ENCODE measurements at regions not wholly inside any gene's neighbourhood (a gene's known extent, or its start where the extent isn't known, plus 50 kb on each side); places are given as distances from the start of the nearest gene placed in this dataset.

GRCh38 chr18:77377813-77378212 lies 128.2 kb downstream of the GALR1 start:
- Histone ChIP-seq H3K79me2 (ENCODE audit: control insufficient read depth, insufficient read depth, low read length) (no peaks in the 10 kb centered on the region), H3K9me1 (ENCODE audit: control insufficient read depth, extremely low read depth, insufficient read depth, low read length) (no peaks in the 10 kb centered on the region), H4K20me1 (ENCODE audit: control insufficient read depth, extremely low read depth, insufficient read depth, low read length) (no peaks in the 10 kb centered on the region), H2AFZ (ENCODE audit: control insufficient read depth, low read length) (no peak overlapping the region), H3K4me1 (ENCODE audit: control insufficient read depth, extremely low read depth, insufficient read depth, low read length) (no peaks in the 10 kb centered on the region), H3K9me3 (ENCODE audit: control insufficient read depth, low read depth, low read length) (peaks cover 5% of the 10 kb centered on the region), H3K27ac (ENCODE audit: control insufficient read depth, insufficient read depth, low read length) (no peak overlapping the region), H3K9ac (ENCODE audit: control insufficient read depth, extremely low read depth, insufficient read depth, low read length) (no peak overlapping the region), H3K4me3 (ENCODE audit: control insufficient read depth in 2 of 3, extremely low read depth in 1 of 3, insufficient read depth in 2 of 3, low read depth in 1 of 3, low read length in 3 of 3) (no peak overlapping the region), H3K36me3 (ENCODE audit: control insufficient read depth in 2 of 2, extremely low read depth in 1 of 2, insufficient read depth in 2 of 2, low read length in 2 of 2) (no peaks in the 10 kb centered on the region), H3K27me3 (ENCODE audit: control insufficient read depth, extremely low read depth, insufficient read depth, low read length) (no peaks in the 10 kb centered on the region), H3K4me2 (ENCODE audit: control insufficient read depth, extremely low read depth, insufficient read depth, low read depth, low read length) (no peak overlapping the region)
- dilution Hi-C loops (cut with MboI; ENCODE audit: extremely low pct_ligation_motif_present, low sequenced_read_pairs), result no loop called here
- TF ChIP-seq CTCF (optimal IDR thresholded peaks at IDR 0.05 in 1 of 3, IDR thresholded peaks at IDR 0.05 in 1 of 3, conservative IDR thresholded peaks at IDR 0.05 in 1 of 3; ENCODE audit: extremely low read depth in 1 of 3, insufficient read depth in 2 of 3, low read length in 3 of 3) (no peak), EZH2 (IDR thresholded peaks at IDR 0.05; ENCODE audit: low read length) (no peak)
- FAIRE-seq (no peak), DNase-seq (ENCODE audit: low read depth, low spot score) (no peak)

- H2AFZ ChIP-seq (ENCODE audit: control insufficient read depth, low read length), result no peak overlapping the region
- peaks cover 5% of the 10 kb centered on the region for H3K9me3 ChIP-seq (ENCODE audit: control insufficient read depth, low read depth, low read length)
- H3K4me1 ChIP-seq (ENCODE audit: control insufficient read depth, extremely low read depth, insufficient read depth, low read length), result no peaks in the 10 kb centered on the region
- no peaks in the 10 kb centered on the region for H3K36me3 ChIP-seq (ENCODE audit: control insufficient read depth in 2 of 2, extremely low read depth in 1 of 2, insufficient read depth in 2 of 2, low read length in 2 of 2)
- no peaks in the 10 kb centered on the region for H4K20me1 ChIP-seq (ENCODE audit: control insufficient read depth, extremely low read depth, insufficient read depth, low read length)
- no peak overlapping the region for H3K4me2 ChIP-seq (ENCODE audit: control insufficient read depth, extremely low read depth, insufficient read depth, low read depth, low read length)
- TF ChIP-seq CTCF (optimal IDR thresholded peaks at IDR 0.05 in 1 of 3, IDR thresholded peaks at IDR 0.05 in 1 of 3, conservative IDR thresholded peaks at IDR 0.05 in 1 of 3; ENCODE audit: extremely low read depth in 1 of 3, insufficient read depth in 2 of 3, low read length in 3 of 3) (no peak), EZH2 (IDR thresholded peaks at IDR 0.05; ENCODE audit: low read length) (no peak)
- no peaks in the 10 kb centered on the region for H3K9me1 ChIP-seq (ENCODE audit: control insufficient read depth, extremely low read depth, insufficient read depth, low read length)
- no peak overlapping the region for H3K9ac ChIP-seq (ENCODE audit: control insufficient read depth, extremely low read depth, insufficient read depth, low read length)
- no peak overlapping the region for H3K27ac ChIP-seq (ENCODE audit: control insufficient read depth, insufficient read depth, low read length)
- DNase-seq (ENCODE audit: low read depth, low spot score), result no peak
- no peak overlapping the region for H3K4me3 ChIP-seq (ENCODE audit: control insufficient read depth in 2 of 3, extremely low read depth in 1 of 3, insufficient read depth in 2 of 3, low read depth in 1 of 3, low read length in 3 of 3)
- dilution Hi-C loops (cut with MboI; ENCODE audit: extremely low pct_ligation_motif_present, low sequenced_read_pairs), result no loop called here
- no peaks in the 10 kb centered on the region for H3K79me2 ChIP-seq (ENCODE audit: control insufficient read depth, insufficient read depth, low read length)
- H3K27me3 ChIP-seq (ENCODE audit: control insufficient read depth, extremely low read depth, insufficient read depth, low read length), result no peaks in the 10 kb centered on the region
- no peak for FAIRE-seq
Measured at GRCh38 chr18:77379976-77380509, 130.4 kb downstream of the GALR1 start.

Measured in keratinocyte (primary cell).